ENCODE measurements at regions not wholly inside any gene's neighbourhood (a gene's known extent, or its start where the extent isn't known, plus 50 kb on each side); places are given as distances from the start of the nearest gene placed in this dataset.

- no peak overlapping the region for H3K4me3 ChIP-seq (ENCODE audit: low read depth, low read length)
- no peaks in the 10 kb centered on the region for H3K27me3 ChIP-seq (ENCODE audit: insufficient read depth, low read depth, severe bottlenecking)
- no peak for DNase-seq
- TF ChIP-seq CTCF (IDR thresholded peaks at IDR 0.05; ENCODE audit: low read depth, low read length): no peak
- no peaks in the 10 kb centered on the region for H3K36me3 ChIP-seq
- no peak overlapping the region for H3K27ac ChIP-seq
- peaks cover 3% of the 10 kb centered on the region for H3K9me3 ChIP-seq (ENCODE audit: severe bottlenecking)
Observed at GRCh38 chr2:3075316-3075990, 302.2 kb downstream of the EIPR1 start.

GRCh38 chr2:3073704-3074103, 303.9 kb downstream of the EIPR1 start:
- Histone ChIP-seq H3K36me3 (no peaks in the 10 kb centered on the region), H3K9me3 (ENCODE audit: severe bottlenecking) (peaks cover 3% of the 10 kb centered on the region), H3K27me3 (ENCODE audit: insufficient read depth, low read depth, severe bottlenecking) (no peaks in the 10 kb centered on the region), H3K4me3 (ENCODE audit: low read depth, low read length) (no peak overlapping the region), H3K27ac (no peak overlapping the region)
- no peak for DNase-seq
- no peak for TF ChIP-seq CTCF (IDR thresholded peaks at IDR 0.05; ENCODE audit: low read depth, low read length)

GRCh38 chr2:3073041-3073595, 304.5 kb downstream of the EIPR1 start:
- H3K4me3 ChIP-seq (ENCODE audit: low read depth, low read length): no peak overlapping the region
- no peaks in the 10 kb centered on the region for H3K27me3 ChIP-seq (ENCODE audit: insufficient read depth, low read depth, severe bottlenecking)
- no peak for TF ChIP-seq CTCF (IDR thresholded peaks at IDR 0.05; ENCODE audit: low read depth, low read length)
- DNase-seq: no peak
- H3K27ac ChIP-seq: no peak overlapping the region
- no peaks in the 10 kb centered on the region for H3K9me3 ChIP-seq (ENCODE audit: severe bottlenecking)
- H3K36me3 ChIP-seq: no peaks in the 10 kb centered on the region

GRCh38 chr2:3071685-3072263, 305.8 kb downstream of the EIPR1 start:
- no peak for TF ChIP-seq CTCF (IDR thresholded peaks at IDR 0.05; ENCODE audit: low read depth, low read length)
- no peaks in the 10 kb centered on the region for H3K27me3 ChIP-seq (ENCODE audit: insufficient read depth, low read depth, severe bottlenecking)
- no peak overlapping the region for H3K27ac ChIP-seq
- H3K36me3 ChIP-seq: no peaks in the 10 kb centered on the region
- DNase-seq: no peak
- no peaks in the 10 kb centered on the region for H3K9me3 ChIP-seq (ENCODE audit: severe bottlenecking)
- no peak overlapping the region for H3K4me3 ChIP-seq (ENCODE audit: low read depth, low read length)

- H3K27me3 ChIP-seq (ENCODE audit: insufficient read depth, low read depth, severe bottlenecking): no peaks in the 10 kb centered on the region
- TF ChIP-seq CTCF (IDR thresholded peaks at IDR 0.05; ENCODE audit: low read depth, low read length): no peak
- DNase-seq: no peak
- H3K36me3 ChIP-seq: no peaks in the 10 kb centered on the region
- no peak overlapping the region for H3K4me3 ChIP-seq (ENCODE audit: low read depth, low read length)
- no peaks in the 10 kb centered on the region for H3K9me3 ChIP-seq (ENCODE audit: severe bottlenecking)
- no peak overlapping the region for H3K27ac ChIP-seq
Observed at GRCh38 chr2:3066831-3067230, 310.8 kb downstream of the EIPR1 start.

All from WERI-Rb-1 (cell line).